ENCODE measurements at regions not wholly inside any gene's neighbourhood (a gene's known extent, or its start where the extent isn't known, plus 50 kb on each side); places are given as distances from the start of the nearest gene placed in this dataset.

DNA sequence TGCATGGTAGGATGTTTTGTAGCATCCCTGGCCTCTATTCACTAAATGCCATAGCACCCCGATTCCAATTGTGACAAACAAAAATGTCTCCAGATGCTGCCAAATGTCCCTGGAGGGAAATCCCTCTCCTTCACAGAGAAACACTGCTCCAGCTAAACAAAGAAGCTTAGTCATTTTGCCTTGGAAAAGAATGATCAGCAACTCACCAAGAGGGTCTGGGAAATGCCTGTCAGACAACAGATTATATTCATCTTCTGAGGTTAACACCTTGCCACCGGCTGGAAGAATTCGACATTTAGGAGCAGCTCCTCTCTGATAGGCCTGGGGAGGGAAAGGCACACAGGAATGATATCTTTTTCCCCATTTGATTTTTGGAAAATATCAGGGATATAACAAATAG lies 84.4 kb downstream of the NIBAN1 start:
- DNase-seq (ENCODE audit: low read depth), result no peak
- TF ChIP-seq, protein P1, sequence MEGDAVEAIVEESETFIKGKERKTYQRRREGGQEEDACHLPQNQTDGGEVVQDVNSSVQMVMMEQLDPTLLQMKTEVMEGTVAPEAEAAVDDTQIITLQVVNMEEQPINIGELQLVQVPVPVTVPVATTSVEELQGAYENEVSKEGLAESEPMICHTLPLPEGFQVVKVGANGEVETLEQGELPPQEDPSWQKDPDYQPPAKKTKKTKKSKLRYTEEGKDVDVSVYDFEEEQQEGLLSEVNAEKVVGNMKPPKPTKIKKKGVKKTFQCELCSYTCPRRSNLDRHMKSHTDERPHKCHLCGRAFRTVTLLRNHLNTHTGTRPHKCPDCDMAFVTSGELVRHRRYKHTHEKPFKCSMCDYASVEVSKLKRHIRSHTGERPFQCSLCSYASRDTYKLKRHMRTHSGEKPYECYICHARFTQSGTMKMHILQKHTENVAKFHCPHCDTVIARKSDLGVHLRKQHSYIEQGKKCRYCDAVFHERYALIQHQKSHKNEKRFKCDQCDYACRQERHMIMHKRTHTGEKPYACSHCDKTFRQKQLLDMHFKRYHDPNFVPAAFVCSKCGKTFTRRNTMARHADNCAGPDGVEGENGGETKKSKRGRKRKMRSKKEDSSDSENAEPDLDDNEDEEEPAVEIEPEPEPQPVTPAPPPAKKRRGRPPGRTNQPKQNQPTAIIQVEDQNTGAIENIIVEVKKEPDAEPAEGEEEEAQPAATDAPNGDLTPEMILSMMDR (conservative IDR thresholded peaks at IDR 0.05; ENCODE audit: low read depth, low read length), result no peak
- H3K4me3 ChIP-seq (ENCODE audit: low read depth, low read length), result no peak overlapping the region

DNA sequence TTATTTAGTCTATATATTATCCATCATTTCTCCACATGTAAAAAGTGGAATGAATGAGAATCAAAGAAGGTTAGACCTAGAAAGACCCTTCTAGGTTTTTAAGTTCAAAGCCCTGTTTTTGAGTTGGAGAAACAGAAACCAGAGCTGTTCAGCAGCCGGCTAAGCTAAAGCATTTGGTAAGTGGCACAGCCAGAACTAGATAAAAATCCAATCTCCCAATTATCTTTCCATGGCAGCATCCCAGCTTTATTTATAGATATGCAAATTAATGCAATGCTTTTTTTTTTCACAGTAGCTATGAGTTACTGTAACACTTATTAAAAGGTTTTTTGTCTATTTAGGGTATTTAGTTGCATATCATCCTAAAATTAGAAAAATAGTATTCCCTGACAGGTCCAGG lies 85.1 kb downstream of the NIBAN1 start:
- H3K4me3 ChIP-seq (ENCODE audit: low read depth, low read length), result no peak overlapping the region
- TF ChIP-seq, protein P1 (conservative IDR thresholded peaks at IDR 0.05; ENCODE audit: low read depth, low read length), result no peak
- DNase-seq (ENCODE audit: low read depth), result no peak

DNA sequence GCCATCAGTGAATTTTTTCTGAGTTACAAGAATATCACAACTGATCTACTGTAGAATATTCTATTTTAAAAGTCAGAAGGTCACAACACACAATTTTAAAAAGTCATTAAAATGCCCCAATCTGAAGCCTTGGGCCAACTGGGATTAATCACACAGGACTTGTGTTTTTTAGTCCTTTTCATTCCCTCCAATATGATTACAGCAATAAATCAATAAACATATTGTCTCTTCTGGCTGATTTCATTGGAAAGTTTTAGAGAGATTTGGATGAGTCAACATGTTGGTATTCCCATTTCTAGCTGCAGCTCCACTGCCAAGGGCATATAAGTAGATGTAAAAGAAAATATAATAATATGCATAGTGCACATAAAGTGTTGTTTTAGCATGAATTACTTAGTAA lies 85.8 kb downstream of the NIBAN1 start:
- no peak for DNase-seq (ENCODE audit: low read depth)

DNA sequence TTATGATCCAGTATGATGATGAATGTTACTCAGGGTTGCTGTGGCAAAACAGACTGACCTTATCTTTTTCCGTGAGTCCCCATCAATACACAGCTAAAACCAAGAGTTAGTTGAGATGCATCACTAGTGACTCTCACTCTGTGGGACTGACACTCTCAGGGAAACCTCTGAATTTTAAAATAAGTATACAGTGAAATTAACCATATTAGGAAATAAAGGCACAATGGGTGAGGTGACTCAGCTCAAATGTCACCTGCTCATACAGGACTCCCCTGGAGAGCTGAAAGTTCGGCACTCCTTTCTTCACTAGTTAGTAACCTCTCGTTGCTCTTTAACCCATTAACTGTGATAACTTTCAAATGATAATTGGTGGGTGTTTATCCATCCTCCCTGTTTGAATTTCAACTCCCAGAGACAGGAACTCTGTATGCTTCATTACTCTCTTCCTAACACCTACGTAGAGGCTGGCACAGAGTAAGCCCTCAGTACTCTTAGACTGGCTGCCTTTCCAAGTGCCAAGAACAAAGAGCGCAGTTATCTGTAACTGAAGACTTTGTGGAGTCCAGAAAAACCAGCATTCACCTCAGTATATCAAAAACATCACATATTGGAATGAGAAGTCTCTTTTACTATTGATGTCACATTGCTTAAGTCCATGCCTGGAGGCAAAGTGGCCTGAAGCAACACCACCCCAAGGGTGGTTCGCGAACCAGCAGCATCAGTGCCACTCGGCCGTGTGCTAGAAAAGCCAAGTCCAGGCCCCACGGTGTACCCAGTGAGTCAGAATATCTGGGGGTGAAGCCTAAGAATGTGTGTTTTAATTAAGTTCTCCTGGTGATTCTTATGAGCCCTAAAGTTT lies 91.1 kb downstream of the NIBAN1 start:
- no peak overlapping the region for H3K4me3 ChIP-seq (ENCODE audit: low read depth, low read length)

More for the DNA sequence above, 85.8 kb downstream of the NIBAN1 start:
- H3K4me3 ChIP-seq (ENCODE audit: low read depth, low read length), result no peak overlapping the region
- TF ChIP-seq, protein P1 (conservative IDR thresholded peaks at IDR 0.05; ENCODE audit: low read depth, low read length), result no peak

DNA sequence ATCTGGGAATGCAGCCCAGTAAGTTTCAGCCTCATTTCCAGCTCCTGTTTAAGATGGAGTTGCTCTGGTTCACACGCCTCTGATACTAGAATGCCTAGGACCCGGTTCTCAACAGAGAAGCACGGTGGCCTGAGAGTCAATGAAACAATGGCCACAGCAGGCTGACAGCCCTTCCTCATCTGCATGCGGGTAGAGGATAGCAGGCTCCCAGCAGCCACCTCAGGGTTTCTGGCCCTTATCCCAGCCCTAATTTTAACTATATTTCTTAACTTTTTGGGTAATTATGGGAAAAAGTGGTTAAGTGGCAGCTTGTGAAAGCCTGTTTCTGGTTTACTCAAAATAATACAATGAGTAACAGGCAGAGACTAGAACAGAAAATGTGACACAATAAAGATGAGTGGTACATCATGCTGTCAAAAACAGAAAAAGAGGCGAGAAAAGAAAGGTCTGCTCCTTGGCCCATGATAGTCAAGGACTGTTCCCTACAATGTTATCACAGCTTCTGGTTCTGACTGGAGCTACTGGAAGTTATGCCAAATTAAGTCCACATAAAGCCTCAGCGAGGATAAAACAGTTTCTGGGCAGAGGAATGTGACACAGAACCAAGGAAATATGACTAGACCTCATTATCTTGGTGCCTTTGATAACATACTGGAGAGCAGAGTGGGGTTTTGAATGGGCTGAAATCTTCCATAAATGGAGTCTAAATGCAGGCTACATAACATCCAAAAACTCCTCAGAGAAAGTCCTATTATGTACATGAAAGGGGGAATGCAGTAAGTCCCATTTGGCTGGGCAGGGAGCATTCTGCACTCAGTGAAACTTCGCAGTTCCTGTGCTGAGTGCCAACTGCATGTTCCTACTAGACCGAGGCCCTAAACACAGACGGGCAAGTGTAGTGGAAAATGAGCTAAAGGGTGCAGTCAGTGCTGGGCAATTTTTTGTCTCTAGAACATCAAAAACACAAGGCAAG lies 92.1 kb downstream of the NIBAN1 start:
- DNase-seq (ENCODE audit: low read depth), result no peak
- TF ChIP-seq, protein P1 (conservative IDR thresholded peaks at IDR 0.05; ENCODE audit: low read depth, low read length), result no peak
- H3K4me3 ChIP-seq (ENCODE audit: low read depth, low read length), result no peak overlapping the region

More for the DNA sequence above, 91.1 kb downstream of the NIBAN1 start:
- TF ChIP-seq, protein P1 (conservative IDR thresholded peaks at IDR 0.05; ENCODE audit: low read depth, low read length), result no peak
- DNase-seq (ENCODE audit: low read depth), result peak; percentile 27

DNA sequence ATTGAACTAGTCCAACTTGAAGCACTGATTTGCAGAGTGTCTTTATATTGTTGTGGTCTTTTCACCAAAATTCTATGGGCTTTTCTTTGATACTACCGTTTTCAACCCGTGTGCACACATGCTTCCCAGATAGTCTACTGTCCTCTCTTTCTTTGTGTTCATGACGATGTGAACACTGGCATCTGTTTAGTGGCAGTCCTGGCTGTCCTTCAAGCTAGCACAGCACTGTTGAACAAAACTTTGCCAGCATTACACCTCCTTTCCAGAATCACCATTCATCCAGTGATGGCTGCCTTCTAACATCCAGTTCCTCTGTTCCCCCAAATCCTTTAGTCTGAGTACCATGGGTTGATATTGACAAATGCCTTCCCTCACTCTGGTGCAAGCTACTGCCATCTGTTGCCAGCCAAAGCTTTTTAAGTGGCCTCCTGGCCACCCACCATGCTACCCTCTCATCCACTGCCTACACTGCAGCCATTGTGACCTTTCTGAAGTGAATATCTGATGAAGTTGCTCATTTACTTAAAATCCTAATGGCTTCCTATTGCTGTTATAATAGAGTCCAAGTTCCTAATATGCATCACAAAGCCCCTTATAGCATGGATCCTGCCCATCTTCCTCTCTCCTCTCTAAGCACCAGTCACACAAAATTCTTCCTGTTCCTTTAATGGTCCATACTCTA lies 94.3 kb downstream of the NIBAN1 start:
- H3K4me3 ChIP-seq (ENCODE audit: low read depth, low read length), result no peak overlapping the region
- TF ChIP-seq, protein P1 (conservative IDR thresholded peaks at IDR 0.05; ENCODE audit: low read depth, low read length), result no peak
- DNase-seq (ENCODE audit: low read depth), result no peak
